ENCODE measurements at regions not wholly inside any gene's neighbourhood (a gene's known extent, or its start where the extent isn't known, plus 50 kb on each side); places are given as distances from the start of the nearest gene placed in this dataset.
"Not testable (repeated sequence)": the region's sequence is repeated elsewhere in the genome, so short reads cannot be mapped to it uniquely, and the experiment has no call there.

DNA sequence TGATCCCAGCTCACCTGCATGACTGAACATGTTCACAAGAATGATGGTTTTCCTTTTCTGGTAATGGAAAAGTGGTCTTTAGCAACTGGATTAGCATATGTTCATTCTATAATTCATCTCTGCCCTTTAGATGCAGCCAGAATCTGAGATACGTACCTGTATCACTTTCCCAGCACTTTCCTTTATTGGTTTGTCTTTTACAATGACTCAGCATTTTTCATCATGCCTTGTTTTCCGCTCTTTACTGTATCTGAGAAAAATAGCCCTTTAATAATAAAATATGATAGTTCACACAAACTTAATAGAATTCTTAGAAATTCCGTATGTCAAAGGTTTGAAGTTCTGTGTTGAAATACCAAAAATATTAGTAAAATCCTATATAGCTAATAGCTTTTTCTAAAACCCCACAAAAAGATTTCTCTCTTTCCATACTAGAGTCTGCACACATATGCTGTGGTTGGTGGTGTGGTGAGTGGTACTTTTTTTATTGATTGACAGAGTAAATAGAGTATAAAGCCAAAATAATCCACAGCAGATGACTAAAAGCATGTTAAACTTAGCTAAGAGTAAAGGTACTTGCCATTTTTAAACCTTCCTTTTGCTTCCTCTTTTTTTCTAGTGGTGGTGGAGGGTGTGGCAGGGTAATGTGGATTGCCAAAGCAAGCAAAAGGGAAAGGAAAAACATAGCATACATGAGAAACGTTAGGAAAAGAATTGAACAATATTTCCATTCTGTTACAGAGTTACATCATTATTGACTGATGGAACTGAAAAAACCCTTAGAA lies 328.9 kb upstream of the RBMS3 start:
- no peak for DNase-seq

DNA sequence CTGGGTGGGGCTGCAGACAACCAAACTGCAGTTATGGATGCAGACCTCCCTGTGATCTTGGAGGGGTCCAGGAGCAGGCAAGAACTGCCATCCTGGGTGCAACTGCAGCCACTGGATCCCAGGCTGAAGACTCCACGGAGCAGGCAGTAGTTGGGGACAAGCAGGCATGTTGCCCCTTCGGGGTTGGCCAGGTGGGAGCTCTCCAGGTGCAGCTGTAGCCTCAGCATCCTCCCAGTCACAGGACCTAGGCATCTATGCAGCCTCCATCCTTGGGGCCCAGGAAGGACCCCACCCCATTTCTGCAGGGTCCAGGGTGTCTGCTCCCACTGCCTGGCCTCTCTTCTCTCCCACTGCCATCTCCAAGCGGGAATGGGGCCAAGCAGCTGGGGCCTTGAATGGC lies 322.2 kb upstream of the RBMS3 start:
- DNase-seq = no peak

GRCh38 chr3:28971156-28971555 lies 309.7 kb upstream of the RBMS3 start:
- DNase-seq = no peak

- DNase-seq = no peak
These were observed 307.9 kb upstream of the RBMS3 start for GRCh38 chr3:28972921-28973320.

GRCh38 chr3:28973609-28974008 lies 307.3 kb upstream of the RBMS3 start:
- DNase-seq = no peak

GRCh38 chr3:28978092-28978491 lies 302.8 kb upstream of the RBMS3 start:
- no peak for DNase-seq

- no peak for DNase-seq
These were observed 300.7 kb upstream of the RBMS3 start for GRCh38 chr3:28980131-28980530.

DNA sequence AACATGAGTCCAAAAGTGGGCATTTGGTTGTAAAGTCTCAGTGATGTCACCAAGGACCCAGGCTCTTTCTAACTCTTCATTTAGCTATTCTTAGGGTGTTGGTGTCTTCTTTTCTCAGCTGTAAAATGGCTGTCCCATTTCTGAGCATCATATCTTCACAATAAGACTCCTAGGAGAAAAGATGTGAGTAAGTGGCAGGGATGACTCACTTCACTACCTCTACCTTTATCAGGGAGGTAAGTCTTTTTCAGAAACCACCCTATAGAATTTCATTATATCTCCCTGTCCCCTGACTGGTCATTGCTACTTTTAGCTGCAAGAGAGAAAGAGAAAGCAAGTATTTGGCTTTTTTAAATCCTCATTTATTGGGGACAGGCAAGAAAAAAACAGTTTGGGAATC lies 300.2 kb upstream of the RBMS3 start:
- no peak for DNase-seq

DNA sequence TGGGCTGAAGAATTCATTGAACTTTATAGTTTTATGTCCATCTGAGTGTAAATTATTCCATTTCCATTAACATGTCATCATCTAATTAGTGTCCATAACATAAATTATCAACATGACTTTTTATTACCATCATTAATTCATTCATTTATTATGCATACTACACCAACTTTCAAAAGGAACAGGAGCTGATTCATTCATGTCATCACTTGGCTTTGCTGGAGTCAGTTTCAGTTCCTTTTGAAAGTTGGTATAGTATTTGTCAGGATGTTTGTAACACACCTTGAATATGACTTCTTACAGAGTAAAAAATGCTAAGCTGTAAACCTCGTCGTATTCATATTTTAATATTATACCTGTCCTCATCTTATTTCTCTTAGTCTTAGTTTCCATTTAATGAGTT lies 298.0 kb upstream of the RBMS3 start:
- no peak for DNase-seq

GRCh38 chr3:28986922-28987321 lies 293.9 kb upstream of the RBMS3 start:
- no peak for DNase-seq

DNA sequence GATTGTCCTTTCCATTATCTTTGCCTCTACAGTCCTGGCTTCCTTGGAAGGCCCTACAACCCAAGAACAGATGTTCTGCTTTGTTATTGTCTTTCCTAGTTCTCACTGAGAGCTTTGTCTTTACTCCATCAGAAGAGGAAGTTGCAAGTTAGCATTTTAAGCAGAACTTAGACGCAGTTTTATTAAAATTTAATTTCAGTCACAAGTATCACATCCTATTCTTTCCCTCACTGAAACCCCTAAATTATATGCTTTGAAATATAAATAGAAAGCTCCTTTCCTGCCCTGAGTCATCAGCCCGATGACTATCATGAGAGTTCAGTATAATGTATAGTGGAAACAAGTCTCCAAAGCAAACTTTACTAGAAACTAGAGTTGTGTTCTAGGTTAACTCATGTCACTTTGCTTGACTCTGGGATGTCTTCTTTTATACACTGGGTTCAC lies 291.2 kb upstream of the RBMS3 start:
- DNase-seq = no peak

DNA sequence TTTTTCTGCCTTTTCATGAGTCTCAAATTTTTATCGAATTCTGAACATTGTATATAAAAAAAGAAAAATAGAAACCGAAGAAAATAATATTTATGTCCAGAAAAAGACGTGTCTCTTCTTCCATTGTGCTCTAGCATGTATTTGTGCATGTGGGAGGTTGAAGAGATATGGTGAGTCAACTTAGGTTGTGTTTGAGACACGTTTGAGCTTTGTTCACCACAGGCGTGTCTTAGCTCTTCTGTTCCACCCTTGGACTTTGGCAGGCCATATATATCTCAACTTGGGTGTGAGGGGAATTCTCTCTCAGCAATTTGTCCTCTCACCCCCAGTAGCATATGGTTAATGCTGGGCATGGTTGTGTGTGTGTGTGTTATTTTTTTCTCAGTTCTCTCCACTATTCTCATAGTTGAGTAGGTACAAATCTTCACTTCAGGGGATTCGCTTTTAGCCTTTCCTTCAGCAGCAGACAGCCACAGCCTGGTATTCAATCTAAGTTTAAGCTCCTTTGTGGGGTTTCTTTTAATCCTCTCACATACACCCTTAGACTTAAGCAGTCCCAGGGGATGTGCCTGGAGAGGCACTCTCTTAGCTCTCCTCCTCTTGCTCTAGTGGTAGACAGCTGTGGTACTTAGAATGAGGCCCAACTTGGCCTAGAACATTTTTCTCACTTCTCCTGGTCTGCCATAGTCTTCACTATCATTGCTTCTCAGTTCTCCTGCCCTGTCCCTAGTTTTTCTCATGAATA lies 286.5 kb upstream of the RBMS3 start:
- DNase-seq = no peak

DNA sequence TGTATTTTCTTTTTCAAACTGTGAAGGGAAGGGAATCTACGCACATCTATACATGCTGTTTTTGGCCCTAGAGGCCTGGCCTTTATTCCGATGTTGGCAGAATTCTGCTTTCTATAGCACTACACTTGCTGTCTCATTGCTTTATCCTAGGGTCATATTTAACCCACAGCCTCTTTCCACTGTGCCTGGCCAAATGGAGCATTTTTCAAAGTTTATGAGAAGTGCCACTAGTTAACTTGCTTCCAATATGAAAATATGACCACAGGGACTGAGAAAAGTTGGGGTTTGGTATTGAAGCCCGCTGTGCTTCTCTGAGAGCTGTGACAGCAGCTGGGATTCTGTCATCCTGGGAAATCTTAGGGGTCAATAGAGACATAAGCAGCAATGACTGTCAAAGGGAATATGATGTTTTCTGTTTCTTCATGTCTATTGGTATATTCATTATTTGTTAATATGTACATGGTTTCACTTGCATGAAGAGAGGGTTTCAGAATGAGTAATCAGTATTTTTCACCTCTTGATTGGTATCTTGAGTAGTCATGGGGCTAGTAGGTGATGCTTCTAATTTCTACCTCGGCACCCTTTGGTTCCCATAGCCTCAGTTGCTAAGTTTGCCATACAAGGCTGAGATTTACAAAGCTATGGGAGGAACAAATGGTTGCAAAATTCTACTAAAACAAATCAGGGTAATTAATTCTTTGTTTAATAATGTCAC lies 275.8 kb upstream of the RBMS3 start:
- DNase-seq = peak; percentile 56

GRCh38 chr3:29005862-29006261 lies 275.0 kb upstream of the RBMS3 start:
- DNase-seq = no peak

DNA sequence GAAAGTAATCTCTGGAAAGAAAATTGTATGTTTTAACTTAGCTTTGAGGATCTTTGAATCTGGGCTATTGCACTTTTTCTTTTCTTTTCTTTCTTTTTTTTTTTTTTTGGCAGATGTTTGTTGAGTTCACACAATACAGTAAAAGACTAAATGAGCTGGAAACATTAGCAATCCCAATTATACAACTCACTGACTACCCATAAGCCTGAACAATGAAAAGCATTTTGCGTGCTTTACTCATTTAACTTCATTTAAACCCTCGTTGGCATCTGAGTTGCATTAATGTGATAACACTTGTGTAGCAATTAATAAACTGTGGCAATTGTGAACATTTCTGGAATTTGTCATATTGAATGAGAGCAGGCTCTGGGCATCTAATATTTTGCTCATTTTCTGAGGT lies 269.4 kb upstream of the RBMS3 start:
- peak; percentile 70 for DNase-seq

DNA sequence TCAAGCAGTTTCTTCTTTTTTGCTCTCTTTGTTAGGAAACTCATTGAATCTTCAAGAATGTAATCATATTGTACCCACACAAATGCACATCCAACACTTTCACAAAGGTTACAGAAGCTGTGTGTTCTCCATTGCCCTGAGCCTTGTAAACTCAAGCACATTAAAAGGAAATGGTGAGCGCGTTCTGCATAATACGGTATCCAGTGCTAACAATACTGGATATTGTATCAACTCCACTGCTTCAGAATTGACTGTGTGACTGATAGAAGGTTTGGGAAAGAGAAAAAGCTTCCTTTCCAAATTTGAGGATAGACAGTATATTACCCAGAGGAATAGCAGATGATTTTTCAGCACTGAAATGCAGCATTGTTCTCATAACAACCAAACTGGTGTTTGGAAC lies 268.9 kb upstream of the RBMS3 start:
- DNase-seq = peak; percentile 26

GRCh38 chr3:29022976-29023375 lies 257.9 kb upstream of the RBMS3 start:
- no peak for DNase-seq

DNA sequence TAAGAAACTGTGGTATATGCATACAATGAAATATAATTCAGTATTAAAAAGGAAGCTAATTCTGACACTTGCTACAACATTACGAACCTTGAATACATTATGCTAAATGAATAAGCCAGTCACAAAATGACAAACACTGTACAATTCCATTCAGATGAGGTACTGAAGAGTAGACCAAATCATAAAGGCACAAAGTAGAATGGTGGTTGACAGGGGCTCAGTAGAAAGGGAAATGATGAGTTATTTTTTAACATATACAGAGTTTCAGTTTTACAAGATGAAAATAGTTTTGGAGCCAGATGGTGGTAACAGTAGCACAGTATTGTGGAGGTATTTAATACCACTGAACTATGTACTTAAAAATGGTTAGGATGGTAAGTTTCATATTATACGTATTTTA lies 254.6 kb upstream of the RBMS3 start:
- DNase-seq = no peak

DNA sequence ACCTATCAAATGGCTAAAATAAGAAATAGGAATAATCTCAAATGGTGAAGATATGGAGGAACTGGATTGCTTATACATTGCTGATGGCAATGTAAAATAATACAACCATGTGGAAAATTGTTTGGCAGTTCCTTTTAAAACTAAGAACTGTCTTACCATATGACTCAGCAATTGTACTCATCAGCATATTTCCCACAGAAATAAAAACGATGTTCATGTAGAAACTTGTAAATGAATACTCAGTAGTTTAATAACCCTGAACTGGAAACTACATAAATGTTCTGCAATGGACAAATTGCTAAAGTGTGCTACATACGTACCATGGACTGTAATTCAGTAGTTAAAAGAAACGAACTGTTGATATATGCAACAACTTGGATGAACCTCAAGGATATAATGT lies 253.9 kb upstream of the RBMS3 start:
- no peak for DNase-seq

GRCh38 chr3:29031175-29031574 lies 249.7 kb upstream of the RBMS3 start:
- DNase-seq = not testable (repeated sequence)

DNA sequence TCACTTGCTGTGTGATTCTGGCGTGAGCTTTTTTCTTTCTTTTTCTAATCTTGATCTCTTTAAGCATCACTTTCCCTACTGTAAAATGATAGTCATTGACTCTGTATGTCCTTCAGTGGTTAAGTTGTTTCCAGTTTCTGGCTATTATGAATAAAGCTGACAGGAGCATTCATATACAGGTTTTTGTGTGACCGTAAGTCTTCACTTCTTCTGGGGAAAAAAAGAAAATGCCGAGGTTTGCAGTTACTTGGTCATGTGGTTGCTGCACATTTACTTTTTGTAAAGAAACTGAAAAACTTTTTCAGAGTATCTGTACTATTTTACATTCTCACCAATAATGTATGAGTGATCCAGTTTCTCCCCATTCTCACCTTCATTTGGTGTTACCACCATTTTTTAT lies 247.4 kb upstream of the RBMS3 start:
- no peak for DNase-seq

- DNase-seq = no peak
These were observed 230.7 kb upstream of the RBMS3 start for GRCh38 chr3:29050155-29050554.

- no peak for DNase-seq
These were observed 223.5 kb upstream of the RBMS3 start for GRCh38 chr3:29057326-29057725.

DNA sequence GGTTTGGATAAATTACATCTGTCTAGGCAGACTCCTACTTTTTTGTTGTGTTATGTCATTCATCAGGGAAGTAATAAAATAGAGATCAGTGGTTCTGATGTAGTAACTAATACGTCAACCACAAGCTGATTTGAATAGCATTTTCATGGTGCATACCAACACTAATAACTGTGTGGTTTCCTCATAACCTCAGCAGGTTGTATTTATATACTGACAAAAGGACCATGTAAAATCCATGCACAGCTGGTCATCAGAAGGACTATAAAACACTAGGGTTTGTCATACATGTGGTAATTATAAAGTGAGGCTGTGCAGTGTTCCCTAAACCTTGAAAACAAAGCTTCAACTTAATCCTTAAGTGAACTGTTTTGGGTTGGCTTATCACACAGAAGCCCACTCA lies 216.8 kb upstream of the RBMS3 start:
- peak; percentile 22 for DNase-seq
